HG02870 (cell line): ENCODE measurements at regions not wholly inside any gene's neighbourhood (a gene's known extent, or its start where the extent isn't known, plus 50 kb on each side); places are given as distances from the start of the nearest gene placed in this dataset.

Experiments used
- ATAC-seq: cut with Tn5 transposase; IDR thresholded peaks from one replicate; pipeline ENCODE4 v1.9.1; 2021; ENCODE audit warnings: mild to moderate bottlenecking, moderate library complexity; ENCODE audit not compliant: unreplicated experiment

GRCh38 chr2:128523457-128523856, 204.8 kb upstream of the HS6ST1 start:
- ATAC-seq: no peak

- ATAC-seq: no peak
Measured at GRCh38 chr2:128524183-128524582, 205.5 kb upstream of the HS6ST1 start.

GRCh38 chr2:128525653-128526052, 207.0 kb upstream of the HS6ST1 start:
- ATAC-seq: no peak

- no peak for ATAC-seq
Measured at GRCh38 chr2:128526455-128526976, 207.8 kb upstream of the HS6ST1 start.

GRCh38 chr2:128528133-128528532, 209.5 kb upstream of the HS6ST1 start:
- ATAC-seq: no peak

- no peak for ATAC-seq
Measured at GRCh38 chr2:128530025-128530573, 211.4 kb upstream of the HS6ST1 start.

- ATAC-seq: no peak
Measured at GRCh38 chr2:128531856-128532255, 213.2 kb upstream of the HS6ST1 start.

GRCh38 chr2:128533101-128533500, 214.4 kb upstream of the HS6ST1 start:
- ATAC-seq: no peak

GRCh38 chr2:128534688-128535392, 216.2 kb upstream of the HS6ST1 start:
- ATAC-seq: no peak

GRCh38 chr2:128535953-128536352, 217.3 kb upstream of the HS6ST1 start:
- ATAC-seq: no peak

GRCh38 chr2:128536925-128537620, 218.4 kb upstream of the HS6ST1 start:
- ATAC-seq: no peak

- no peak for ATAC-seq
Measured at GRCh38 chr2:128537646-128538045, 219.0 kb upstream of the HS6ST1 start.

GRCh38 chr2:128538396-128538795, 219.7 kb upstream of the HS6ST1 start:
- ATAC-seq: no peak

- no peak for ATAC-seq
Measured at GRCh38 chr2:128540670-128541069, 222.0 kb upstream of the HS6ST1 start.

- ATAC-seq: no peak
Measured at GRCh38 chr2:128541448-128541847, 222.8 kb upstream of the HS6ST1 start.

GRCh38 chr2:128543036-128543435, 224.4 kb upstream of the HS6ST1 start:
- ATAC-seq: no peak

- ATAC-seq: no peak
Measured at GRCh38 chr2:128543646-128544045, 225.0 kb upstream of the HS6ST1 start.

- no peak for ATAC-seq
Measured at GRCh38 chr2:128544321-128545037, 225.8 kb upstream of the HS6ST1 start.

- no peak for ATAC-seq
Measured at GRCh38 chr2:128545085-128545484, 226.4 kb upstream of the HS6ST1 start.

- no peak for ATAC-seq
Measured at GRCh38 chr2:128545829-128546228, 227.2 kb upstream of the HS6ST1 start.

GRCh38 chr2:128547667-128548066, 229.0 kb upstream of the HS6ST1 start:
- ATAC-seq: no peak
